Activated T-cell treated with anti-CD3 and anti-CD28 coated beads, Interleukin-2, amount 50 U/mL, for 4 hours (primary cell): ENCODE measurements at regions not wholly inside any gene's neighbourhood (a gene's known extent, or its start where the extent isn't known, plus 50 kb on each side); places are given as distances from the start of the nearest gene placed in this dataset.
"Not testable (repeated sequence)": the region's sequence is repeated elsewhere in the genome, so short reads cannot be mapped to it uniquely, and the experiment has no call there.

Experiments used
- ATAC-seq, 2 donors: fragments of 200-7000 bp; cut with Tn5 transposase; one replicate each; pipeline ENCODE4 v1.10.0; 2021
- DNase-seq: peaks from one replicate; pipeline ENCODE4 v3.0.0-alpha.2; 2020
- H3K27me3 Mint-ChIP-seq: one replicate; pipeline ENCODE4 v1.8.0; 2021; ENCODE audit warnings: low read depth, mixed read lengths
- H3K36me3 Mint-ChIP-seq: one replicate; pipeline ENCODE4 v1.8.0; 2022; ENCODE audit warnings: mixed read lengths; ENCODE audit not compliant: insufficient read depth
- H3K4me1 Mint-ChIP-seq: one replicate; pipeline ENCODE4 v1.8.0; 2021; ENCODE audit warnings: low read depth, mixed read lengths
- H3K4me3 Mint-ChIP-seq: one replicate; pipeline ENCODE4 v1.8.0; 2021; ENCODE audit warnings: mild to moderate bottlenecking, moderate library complexity, mixed read lengths
- H3K9me3 Mint-ChIP-seq: one replicate; pipeline ENCODE4 v1.8.0; 2021; ENCODE audit warnings: mixed read lengths

DNA sequence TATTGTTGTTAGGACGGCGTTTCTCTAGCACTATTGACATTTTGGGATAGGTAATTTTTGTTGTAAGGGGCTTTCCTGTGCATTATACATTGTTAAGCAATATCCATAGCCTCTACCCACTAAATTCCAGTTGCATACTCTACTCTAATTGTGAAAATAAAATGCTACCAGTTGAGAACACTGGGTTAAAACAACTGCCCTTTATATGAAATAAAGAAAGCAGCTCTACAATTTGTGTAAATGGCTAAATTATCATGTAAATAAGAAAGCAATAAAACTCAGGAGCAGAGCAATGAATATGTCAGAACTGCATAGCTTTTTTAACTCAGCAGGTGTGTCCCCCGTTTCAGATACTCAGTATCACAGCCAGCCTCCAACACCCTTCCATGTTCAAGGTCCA, 812.7 kb upstream of the NRXN1 start:
- Mint-ChIP-seq H3K4me1 (no peaks in the 10 kb centered on the region), H3K27me3 (no peaks in the 10 kb centered on the region), H3K9me3 (peaks cover 22% of the 10 kb centered on the region), H3K36me3 (no peaks in the 10 kb centered on the region), H3K4me3 (no peak overlapping the region)
- ATAC-seq (no peak), DNase-seq (no peak)

DNA sequence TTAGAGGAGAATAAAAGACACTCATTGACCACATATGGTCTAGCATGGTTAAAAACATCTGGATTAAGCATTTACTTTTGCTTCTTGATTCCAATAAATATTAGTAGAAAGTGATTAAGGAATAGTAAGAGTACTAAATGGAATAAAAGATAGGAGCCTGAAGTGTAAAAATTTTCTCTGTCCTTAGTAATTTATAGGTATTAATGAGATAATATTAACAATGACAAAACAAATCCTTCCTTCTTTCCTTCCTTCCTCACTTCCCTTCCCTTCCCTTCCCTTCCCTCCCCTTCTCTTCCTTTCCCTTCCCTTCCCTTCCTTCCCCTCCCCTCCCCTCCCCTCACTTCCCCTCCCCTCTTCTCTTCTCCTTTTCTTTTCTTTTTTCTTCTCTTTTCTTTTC, 797.5 kb upstream of the NRXN1 start:
- H3K27me3 Mint-ChIP-seq, result no peaks in the 10 kb centered on the region
- no peaks in the 10 kb centered on the region for H3K4me1 Mint-ChIP-seq
- ATAC-seq, result no peak

DNA sequence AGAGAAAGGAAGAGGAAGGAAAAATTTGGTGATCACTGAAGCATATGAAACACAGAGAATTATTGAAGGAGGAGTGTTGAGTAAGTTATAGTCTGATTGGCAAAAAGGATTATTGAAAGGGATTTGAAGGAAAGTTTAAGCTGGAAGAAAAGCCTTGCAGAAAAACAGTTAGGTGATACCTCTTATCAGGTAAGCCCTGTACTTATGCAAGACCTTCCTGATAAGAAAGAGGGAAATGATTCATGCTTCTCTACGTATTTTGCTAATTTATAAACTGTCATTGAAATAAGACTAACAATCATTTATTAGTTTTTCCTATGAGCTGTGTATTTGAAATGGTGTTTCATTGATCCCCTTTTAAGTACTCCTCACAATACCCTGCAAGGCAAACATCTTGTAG, 793.9 kb upstream of the NRXN1 start:
- ATAC-seq (no peak), DNase-seq (no peak)
- no peaks in the 10 kb centered on the region for H3K36me3 Mint-ChIP-seq
- peaks cover 20% of the 10 kb centered on the region for H3K9me3 Mint-ChIP-seq
- no peak overlapping the region for H3K4me3 Mint-ChIP-seq
- H3K4me1 Mint-ChIP-seq, result no peaks in the 10 kb centered on the region
- H3K27me3 Mint-ChIP-seq, result no peaks in the 10 kb centered on the region

More for the DNA sequence above, 797.5 kb upstream of the NRXN1 start:
- no peak for DNase-seq
- H3K9me3 Mint-ChIP-seq, result peaks cover 6% of the 10 kb centered on the region
- H3K36me3 Mint-ChIP-seq, result no peaks in the 10 kb centered on the region
- no peak overlapping the region for H3K4me3 Mint-ChIP-seq

DNA sequence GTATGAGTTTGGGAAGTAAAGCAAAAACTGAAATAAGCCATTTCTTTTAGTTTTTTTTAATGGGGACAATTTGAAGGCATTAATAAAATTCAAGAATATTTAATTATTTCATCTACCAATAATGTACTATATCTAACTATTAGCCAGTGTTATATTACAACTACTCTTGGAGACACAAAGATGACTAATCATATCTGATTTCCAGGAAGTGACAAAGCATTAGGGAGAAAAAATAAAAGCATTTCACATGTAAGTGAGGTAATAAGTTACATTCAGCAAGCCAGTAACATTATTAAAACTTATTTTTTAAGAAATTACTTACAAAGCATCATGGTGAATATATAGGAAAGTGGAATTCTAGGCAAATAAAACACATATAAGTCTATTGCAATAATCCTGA, 781.3 kb upstream of the NRXN1 start:
- no peaks in the 10 kb centered on the region for H3K4me1 Mint-ChIP-seq
- no peaks in the 10 kb centered on the region for H3K36me3 Mint-ChIP-seq
- no peak for ATAC-seq

DNA sequence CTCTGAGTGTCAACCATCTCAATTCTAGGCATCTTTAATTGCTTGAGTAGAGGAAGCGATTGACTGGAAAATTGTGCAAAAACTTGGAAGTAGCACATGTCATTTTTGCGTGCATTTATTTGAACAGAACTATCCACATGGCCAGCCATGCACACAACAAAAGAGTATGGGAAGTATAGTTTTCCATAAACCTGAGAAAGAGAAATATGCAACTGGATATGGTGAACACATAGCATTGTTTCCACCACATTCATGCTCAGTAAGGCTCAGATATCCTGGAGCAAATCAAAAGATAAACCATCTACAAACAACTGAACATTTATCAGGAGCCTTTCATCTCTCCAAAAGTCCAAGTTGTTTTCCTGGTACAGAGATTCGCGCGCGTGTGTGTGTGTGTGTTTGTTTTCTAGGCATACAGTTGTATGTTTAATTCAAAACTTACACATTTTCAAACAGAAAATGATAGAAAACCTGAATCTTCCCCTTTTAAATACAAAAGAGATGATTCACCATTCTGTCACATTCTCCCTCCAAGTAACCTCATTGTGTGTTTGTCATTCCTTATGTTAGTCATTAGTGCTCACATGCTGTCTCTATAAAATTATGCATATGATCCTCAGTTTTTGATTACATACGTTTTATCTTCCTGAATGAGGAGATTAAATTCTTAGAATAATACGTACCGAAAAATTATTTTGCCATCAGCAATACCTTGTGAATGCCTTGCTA, 780.4 kb upstream of the NRXN1 start:
- ATAC-seq, result no peak
- Mint-ChIP-seq H3K27me3 (no peaks in the 10 kb centered on the region), H3K4me3 (no peak overlapping the region), H3K9me3 (peaks cover 4% of the 10 kb centered on the region), H3K4me1 (no peaks in the 10 kb centered on the region), H3K36me3 (no peaks in the 10 kb centered on the region)
- DNase-seq, result no peak

More for the DNA sequence above, 781.3 kb upstream of the NRXN1 start:
- no peak for DNase-seq
- H3K9me3 Mint-ChIP-seq, result no peaks in the 10 kb centered on the region
- no peaks in the 10 kb centered on the region for H3K27me3 Mint-ChIP-seq
- H3K4me3 Mint-ChIP-seq, result no peak overlapping the region

DNA sequence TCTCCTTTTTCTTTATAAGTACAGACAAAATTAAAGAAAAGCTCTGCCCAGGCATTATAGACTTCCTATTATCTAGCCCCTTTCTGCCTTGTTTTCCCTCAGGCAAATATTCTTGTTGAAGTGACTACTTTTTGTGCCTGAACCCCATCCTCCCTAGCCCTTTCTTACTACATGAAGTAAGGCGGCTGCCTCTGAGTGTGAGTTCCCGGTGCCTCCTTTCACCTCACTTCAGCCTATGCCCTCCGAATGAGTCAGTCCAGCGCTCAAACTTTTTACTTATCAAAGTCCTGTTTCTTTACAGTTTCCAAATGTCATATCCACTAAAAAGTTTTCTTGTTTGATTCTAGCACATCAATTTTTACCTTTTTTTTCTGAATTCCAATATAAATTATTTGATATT, 778.3 kb upstream of the NRXN1 start:
- ATAC-seq, result no peak
- H3K4me1 Mint-ChIP-seq, result no peaks in the 10 kb centered on the region
- peaks cover 15% of the 10 kb centered on the region for H3K9me3 Mint-ChIP-seq
- no peak for DNase-seq
- H3K4me3 Mint-ChIP-seq, result no peak overlapping the region
- H3K27me3 Mint-ChIP-seq, result no peaks in the 10 kb centered on the region
- no peaks in the 10 kb centered on the region for H3K36me3 Mint-ChIP-seq

DNA sequence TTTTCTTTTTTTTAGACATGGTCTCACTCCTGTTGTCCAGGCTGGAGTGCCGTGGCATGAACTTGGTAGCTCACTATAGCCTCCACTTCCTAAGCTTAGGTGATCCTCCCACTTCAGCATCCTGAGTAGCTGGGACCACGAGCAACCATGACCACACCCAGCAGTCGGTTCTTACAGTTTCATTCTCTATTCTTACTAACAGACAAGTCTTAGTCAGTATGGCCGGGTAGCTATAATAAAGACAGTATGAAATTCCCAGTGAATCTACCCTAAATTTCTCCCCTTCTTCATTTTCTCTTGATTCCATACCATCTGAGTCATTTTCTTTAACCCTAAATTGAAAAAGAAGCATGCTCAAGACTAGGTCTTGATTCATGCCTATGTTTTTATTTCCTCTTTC, 775.3 kb upstream of the NRXN1 start:
- Mint-ChIP-seq H3K36me3 (no peaks in the 10 kb centered on the region), H3K27me3 (no peaks in the 10 kb centered on the region), H3K4me3 (no peak overlapping the region), H3K9me3 (peaks cover 15% of the 10 kb centered on the region), H3K4me1 (no peaks in the 10 kb centered on the region)
- no peak for DNase-seq
- no peak for ATAC-seq

DNA sequence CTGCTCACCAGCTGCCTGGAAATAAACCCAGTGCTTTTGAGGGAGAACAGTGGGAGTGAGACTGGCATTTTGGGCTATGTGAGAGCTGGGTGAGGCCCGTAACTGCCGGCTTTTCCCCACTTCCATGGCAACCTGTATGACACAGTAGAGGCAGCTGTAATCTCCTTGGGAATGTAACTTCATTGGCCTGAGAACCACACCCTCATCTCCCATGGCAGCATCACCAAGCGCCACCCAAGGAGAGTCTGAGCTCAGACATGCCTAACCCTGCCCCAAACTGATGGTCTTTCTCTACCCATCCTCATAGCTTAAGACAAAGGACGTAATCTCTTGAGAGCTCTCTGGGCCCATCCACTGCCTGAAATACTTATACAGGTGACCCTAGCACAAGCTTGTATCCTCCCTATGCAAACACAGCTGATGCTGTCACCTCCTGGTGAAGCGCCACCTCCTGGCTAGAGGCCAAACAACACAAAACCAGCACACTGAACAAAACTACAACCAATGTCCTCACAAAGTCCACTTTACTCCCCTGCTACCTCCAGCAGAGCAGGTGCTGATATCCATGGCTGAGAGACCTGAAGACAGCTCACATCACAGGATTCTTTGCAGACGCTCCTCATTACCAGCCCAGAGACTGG, 763.4 kb upstream of the NRXN1 start:
- Mint-ChIP-seq H3K36me3 (no peaks in the 10 kb centered on the region), H3K4me1 (no peaks in the 10 kb centered on the region), H3K9me3 (peaks cover 23% of the 10 kb centered on the region), H3K27me3 (no peaks in the 10 kb centered on the region), H3K4me3 (no peak overlapping the region)
- DNase-seq, result no peak
- no peak for ATAC-seq

DNA sequence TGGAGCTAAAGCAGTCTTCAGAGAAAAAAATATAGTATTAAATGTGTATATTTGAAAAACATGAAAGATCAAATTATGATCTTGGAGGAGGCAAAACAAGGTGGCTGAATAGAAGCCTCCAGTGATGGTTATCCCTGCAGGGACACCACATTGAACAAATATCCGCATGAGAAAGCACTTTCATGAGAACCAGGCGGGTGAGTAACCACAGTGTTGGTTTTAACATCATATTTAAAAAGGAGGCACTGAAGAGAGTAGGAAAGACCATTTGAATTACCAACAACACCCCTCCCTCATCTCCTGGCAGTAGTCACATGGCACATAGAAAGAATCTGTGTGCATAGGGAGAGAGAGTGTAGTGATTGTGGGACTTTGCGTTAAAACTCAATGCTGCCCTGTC, 759.6 kb upstream of the NRXN1 start:
- no peak for DNase-seq
- no peaks in the 10 kb centered on the region for H3K36me3 Mint-ChIP-seq
- no peak for ATAC-seq
- no peaks in the 10 kb centered on the region for H3K27me3 Mint-ChIP-seq
- no peak overlapping the region for H3K4me3 Mint-ChIP-seq
- H3K4me1 Mint-ChIP-seq, result no peaks in the 10 kb centered on the region
- peaks cover 14% of the 10 kb centered on the region for H3K9me3 Mint-ChIP-seq

DNA sequence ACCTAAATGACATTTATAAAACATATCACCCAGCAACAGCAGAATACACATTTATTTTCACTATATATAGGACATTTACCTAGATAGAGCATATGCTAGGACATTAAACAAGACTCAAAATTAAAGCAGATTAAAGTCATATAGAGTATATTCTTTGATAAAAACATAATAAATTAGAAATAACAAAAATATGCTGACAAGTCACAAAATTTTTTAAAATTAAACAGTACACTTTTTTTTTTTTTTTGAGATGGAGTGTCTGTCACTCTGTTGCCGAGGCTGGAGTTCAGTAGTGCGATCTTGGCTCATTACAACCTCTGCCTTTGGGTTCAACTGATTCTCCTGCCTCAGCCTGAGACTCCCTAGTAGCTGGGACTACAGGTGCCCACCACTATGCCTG, 758.9 kb upstream of the NRXN1 start:
- Mint-ChIP-seq H3K27me3 (no peaks in the 10 kb centered on the region), H3K4me1 (no peaks in the 10 kb centered on the region), H3K9me3 (peaks cover 14% of the 10 kb centered on the region), H3K4me3 (no peak overlapping the region), H3K36me3 (no peaks in the 10 kb centered on the region)
- no peak for DNase-seq
- ATAC-seq, result no peak

DNA sequence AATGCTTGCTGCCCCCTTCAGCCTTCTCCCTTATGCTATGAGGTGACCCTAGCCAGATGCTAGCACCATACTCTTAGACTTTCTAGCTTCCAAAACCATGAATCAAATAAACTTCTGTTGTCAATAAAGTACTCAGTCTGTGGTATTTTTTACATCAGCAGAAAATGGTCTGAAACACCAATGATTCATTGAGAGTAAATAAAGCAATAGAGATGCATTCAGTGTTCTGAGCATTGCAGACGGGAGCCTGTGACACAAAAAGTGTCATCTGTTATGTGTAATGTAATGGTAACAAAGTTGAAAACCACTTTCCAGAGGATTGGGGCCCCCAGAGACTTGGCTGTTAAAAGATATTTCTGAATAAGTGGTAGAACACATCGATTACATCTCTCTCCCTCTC, 758.0 kb upstream of the NRXN1 start:
- Mint-ChIP-seq H3K4me1 (no peaks in the 10 kb centered on the region), H3K27me3 (no peaks in the 10 kb centered on the region), H3K4me3 (no peak overlapping the region), H3K36me3 (no peaks in the 10 kb centered on the region), H3K9me3 (peaks cover 17% of the 10 kb centered on the region)
- DNase-seq, result no peak
- no peak for ATAC-seq

DNA sequence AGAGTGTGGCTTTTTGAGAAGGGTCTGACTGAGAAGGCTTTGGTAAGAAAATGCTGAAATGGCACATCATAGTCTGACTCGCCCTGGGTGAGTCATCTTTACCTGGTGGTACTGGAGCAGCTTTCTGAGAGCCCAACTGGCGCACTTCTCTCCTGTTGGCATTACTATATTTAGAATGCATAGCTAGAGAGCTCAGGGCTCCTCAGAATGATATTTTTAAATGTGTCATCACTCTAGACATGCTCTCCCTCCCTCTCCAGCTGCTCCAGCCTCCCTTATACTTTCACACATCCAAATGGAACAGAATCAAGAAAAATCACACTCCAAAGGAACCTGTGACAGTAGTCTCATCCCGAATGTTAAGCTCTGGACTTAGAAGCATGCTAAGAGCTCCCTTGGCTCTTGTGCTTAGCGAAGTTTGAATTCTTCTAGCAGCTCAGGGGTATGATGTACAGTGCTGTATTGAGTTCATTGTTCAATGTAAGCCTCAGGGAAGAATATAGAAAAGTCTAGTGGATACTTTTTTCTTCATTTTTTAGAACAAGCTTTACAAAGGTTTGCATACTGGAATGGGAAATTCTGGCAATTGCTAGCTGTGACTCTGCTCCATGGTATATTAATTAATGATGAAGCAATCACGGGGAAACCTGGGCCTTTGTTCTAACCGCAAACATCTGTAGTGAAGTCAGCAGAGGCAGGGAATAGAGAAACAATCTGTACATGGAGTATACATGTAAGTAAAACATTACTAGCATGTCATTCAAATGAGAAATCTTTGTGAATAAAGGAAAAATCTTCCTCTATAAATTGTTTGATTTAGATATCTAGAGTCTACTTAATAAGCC, 751.2 kb upstream of the NRXN1 start:
- no peaks in the 10 kb centered on the region for H3K36me3 Mint-ChIP-seq
- peaks cover 9% of the 10 kb centered on the region for H3K9me3 Mint-ChIP-seq
- no peaks in the 10 kb centered on the region for H3K27me3 Mint-ChIP-seq
- ATAC-seq (no peak), DNase-seq (no peak)
- H3K4me3 Mint-ChIP-seq, result no peak overlapping the region
- no peaks in the 10 kb centered on the region for H3K4me1 Mint-ChIP-seq

DNA sequence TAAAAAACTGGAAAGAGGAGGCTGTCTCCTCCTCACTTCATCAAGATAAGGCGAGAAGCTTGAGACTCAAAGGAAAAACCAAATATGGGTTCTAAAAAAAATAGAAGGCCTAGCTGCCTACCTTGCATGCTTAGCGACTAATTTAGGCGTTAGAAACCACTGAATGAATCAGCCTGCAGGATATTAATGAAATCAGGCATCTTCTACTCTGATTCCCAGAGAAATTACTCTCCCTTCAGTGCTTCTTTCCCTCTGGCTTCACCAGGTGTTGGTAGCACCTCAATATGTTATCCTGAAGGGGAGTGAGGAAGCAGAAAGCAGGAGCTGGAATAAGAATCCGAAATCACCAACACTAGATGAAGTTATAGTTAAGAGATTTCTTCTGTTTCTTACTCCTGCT, 749.8 kb upstream of the NRXN1 start:
- H3K4me3 Mint-ChIP-seq, result no peak overlapping the region
- no peaks in the 10 kb centered on the region for H3K36me3 Mint-ChIP-seq
- H3K9me3 Mint-ChIP-seq, result peaks cover 12% of the 10 kb centered on the region
- no peak for ATAC-seq
- DNase-seq, result no peak
- no peaks in the 10 kb centered on the region for H3K27me3 Mint-ChIP-seq
- H3K4me1 Mint-ChIP-seq, result no peaks in the 10 kb centered on the region

DNA sequence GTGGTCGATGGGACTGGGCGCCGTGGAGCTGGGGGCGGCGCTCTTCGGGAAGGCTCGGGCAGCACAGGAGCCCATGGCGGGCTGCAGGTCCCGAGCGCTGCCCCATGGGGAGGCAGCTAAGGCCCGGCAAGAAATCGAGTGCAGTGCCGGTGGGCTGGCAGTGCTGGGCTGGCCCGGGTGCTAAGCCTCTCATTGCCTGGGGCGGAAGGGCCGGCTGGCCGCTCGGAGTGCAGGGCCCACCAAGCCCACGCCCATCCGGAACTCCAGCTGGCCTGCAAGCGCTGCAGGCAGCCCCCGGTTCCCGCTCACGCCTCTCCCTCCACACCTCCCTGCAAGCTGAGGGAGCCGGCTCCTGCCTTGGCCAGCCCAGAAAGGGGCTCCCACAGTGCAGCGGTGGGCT, 748.4 kb upstream of the NRXN1 start:
- ATAC-seq, result no peak
- Mint-ChIP-seq H3K4me3 (no peak overlapping the region), H3K4me1 (no peaks in the 10 kb centered on the region), H3K36me3 (no peaks in the 10 kb centered on the region), H3K9me3 (peaks cover 16% of the 10 kb centered on the region), H3K27me3 (no peaks in the 10 kb centered on the region)
- no peak for DNase-seq

DNA sequence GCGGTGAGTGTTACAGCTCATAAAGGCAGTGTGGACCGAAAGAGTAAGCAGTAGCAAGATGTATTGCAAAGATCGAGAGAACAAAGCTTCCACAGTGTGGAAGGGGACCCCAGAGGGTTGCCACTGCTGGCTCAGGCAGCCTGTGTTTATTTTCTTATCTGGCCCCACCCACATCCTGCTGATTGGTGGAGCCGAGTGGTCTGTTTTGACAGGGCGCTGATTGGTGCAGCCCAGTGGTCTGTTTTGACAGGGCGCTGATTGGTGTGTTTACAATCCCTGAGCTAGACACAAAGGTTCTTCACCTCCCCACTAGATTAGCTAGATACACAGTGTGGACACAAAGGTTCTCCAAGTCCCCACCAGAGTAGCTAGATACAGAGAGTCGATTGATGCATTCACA, 747.8 kb upstream of the NRXN1 start:
- ATAC-seq, H3K4me1 Mint-ChIP-seq, H3K36me3 Mint-ChIP-seq, DNase-seq, H3K27me3 Mint-ChIP-seq, H3K4me3 Mint-ChIP-seq: not testable (repeated sequence)
- H3K9me3 Mint-ChIP-seq, result peaks cover 12% of the 10 kb centered on the region
